ENCODE measurements at regions not wholly inside any gene's neighbourhood (a gene's known extent, or its start where the extent isn't known, plus 50 kb on each side); places are given as distances from the start of the nearest gene placed in this dataset.
A peak's percentile ranks its signal among the peaks of the same experiment; 100 is the strongest.
"Not testable (repeated sequence)": the region's sequence is repeated elsewhere in the genome, so short reads cannot be mapped to it uniquely, and the experiment has no call there.

GRCh38 chr7:9036080-9036479 is 602.7 kb downstream of the NXPH1 start:
- no peak for DNase-seq (ENCODE audit: low read depth in 1 of 2, low spot score in 1 of 2)
- no peaks in the 10 kb centered on the region for H3K27me3 ChIP-seq
- no peak overlapping the region for H3K27ac ChIP-seq
- no peaks in the 10 kb centered on the region for H3K4me1 ChIP-seq (ENCODE audit: low read depth)
- TF ChIP-seq, protein P1, sequence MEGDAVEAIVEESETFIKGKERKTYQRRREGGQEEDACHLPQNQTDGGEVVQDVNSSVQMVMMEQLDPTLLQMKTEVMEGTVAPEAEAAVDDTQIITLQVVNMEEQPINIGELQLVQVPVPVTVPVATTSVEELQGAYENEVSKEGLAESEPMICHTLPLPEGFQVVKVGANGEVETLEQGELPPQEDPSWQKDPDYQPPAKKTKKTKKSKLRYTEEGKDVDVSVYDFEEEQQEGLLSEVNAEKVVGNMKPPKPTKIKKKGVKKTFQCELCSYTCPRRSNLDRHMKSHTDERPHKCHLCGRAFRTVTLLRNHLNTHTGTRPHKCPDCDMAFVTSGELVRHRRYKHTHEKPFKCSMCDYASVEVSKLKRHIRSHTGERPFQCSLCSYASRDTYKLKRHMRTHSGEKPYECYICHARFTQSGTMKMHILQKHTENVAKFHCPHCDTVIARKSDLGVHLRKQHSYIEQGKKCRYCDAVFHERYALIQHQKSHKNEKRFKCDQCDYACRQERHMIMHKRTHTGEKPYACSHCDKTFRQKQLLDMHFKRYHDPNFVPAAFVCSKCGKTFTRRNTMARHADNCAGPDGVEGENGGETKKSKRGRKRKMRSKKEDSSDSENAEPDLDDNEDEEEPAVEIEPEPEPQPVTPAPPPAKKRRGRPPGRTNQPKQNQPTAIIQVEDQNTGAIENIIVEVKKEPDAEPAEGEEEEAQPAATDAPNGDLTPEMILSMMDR (IDR thresholded peaks at IDR 0.05; ENCODE audit: low read depth, low read length) = no peak
- no peaks in the 10 kb centered on the region for H3K9me3 ChIP-seq (ENCODE audit: low read depth)
- no peak overlapping the region for H3K4me3 ChIP-seq
- H3K36me3 ChIP-seq = no peaks in the 10 kb centered on the region

GRCh38 chr7:9071160-9071762 is 637.9 kb downstream of the NXPH1 start:
- Histone ChIP-seq H3K4me1 (ENCODE audit: low read depth) (no peaks in the 10 kb centered on the region), H3K27me3 (no peaks in the 10 kb centered on the region), H3K4me3 (no peak overlapping the region), H3K27ac (no peak overlapping the region), H3K9me3 (ENCODE audit: low read depth) (no peaks in the 10 kb centered on the region), H3K36me3 (no peaks in the 10 kb centered on the region)
- no peak for DNase-seq (ENCODE audit: low read depth in 1 of 2, low spot score in 1 of 2)
- TF ChIP-seq, protein P1 (IDR thresholded peaks at IDR 0.05; ENCODE audit: low read depth, low read length) = no peak

DNA sequence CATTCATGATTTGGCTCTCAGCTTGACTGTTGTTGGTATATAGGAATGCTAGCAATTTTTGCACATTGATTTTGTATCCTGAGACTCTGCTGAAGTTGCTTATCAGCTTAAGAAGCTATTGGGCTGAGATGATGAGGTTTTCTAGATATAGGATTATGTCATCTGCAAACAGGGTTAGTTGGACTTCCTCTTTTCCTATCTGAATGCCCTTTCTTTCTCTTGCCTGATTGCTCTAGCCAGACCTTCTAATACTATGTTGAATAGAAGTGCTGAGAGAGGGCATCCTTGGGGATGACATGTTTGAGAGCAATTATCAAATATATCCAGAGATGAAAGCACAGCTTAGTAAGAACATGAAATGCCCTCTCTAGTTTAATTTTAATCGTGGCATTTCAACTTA is 642.4 kb downstream of the NXPH1 start:
- not testable (repeated sequence) for H3K36me3 ChIP-seq; H3K4me3 ChIP-seq; H3K9me3 ChIP-seq (ENCODE audit: low read depth); H3K27me3 ChIP-seq; H3K4me1 ChIP-seq (ENCODE audit: low read depth); H3K27ac ChIP-seq
- DNase-seq (ENCODE audit: low read depth in 1 of 2, low spot score in 1 of 2) = peak in 1 of 2 donors; percentile 14

DNA sequence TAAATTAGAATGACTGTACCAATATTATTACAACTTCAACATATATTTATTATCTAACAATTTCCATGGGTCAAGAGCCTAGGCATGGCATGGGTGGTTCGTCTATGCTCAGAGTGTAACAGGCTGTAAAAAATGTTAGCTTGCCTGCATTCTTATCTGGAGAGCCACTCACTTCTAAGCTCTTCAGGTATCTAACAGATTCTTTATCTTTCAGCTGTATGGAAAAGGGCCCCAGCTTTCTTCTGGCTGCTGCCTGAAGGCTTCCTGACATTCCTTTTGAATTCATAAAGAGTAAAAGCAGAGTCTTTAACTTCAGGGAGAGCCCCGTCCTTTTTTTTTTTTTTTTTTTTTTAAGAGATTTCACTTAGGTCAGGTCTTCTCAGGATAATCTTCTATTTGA is 648.8 kb downstream of the NXPH1 start:
- H3K4me1 ChIP-seq (ENCODE audit: low read depth) = peaks cover 12% of the 10 kb centered on the region
- no peak overlapping the region for H3K4me3 ChIP-seq
- no peaks in the 10 kb centered on the region for H3K36me3 ChIP-seq
- no peak overlapping the region for H3K27ac ChIP-seq
- peaks cover 25% of the 10 kb centered on the region for H3K27me3 ChIP-seq
- TF ChIP-seq, protein P1 (IDR thresholded peaks at IDR 0.05; ENCODE audit: low read depth, low read length) = no peak
- peak in 1 of 2 donors; percentile 57 for DNase-seq (ENCODE audit: low read depth in 1 of 2, low spot score in 1 of 2)
- H3K9me3 ChIP-seq (ENCODE audit: low read depth) = no peaks in the 10 kb centered on the region

- no peaks in the 10 kb centered on the region for H3K36me3 ChIP-seq
- peaks cover 19% of the 10 kb centered on the region for H3K27me3 ChIP-seq
- no peak overlapping the region for H3K27ac ChIP-seq
- H3K4me1 ChIP-seq (ENCODE audit: low read depth) = peaks cover 12% of the 10 kb centered on the region
- no peak overlapping the region for H3K4me3 ChIP-seq
- TF ChIP-seq, protein P1 (IDR thresholded peaks at IDR 0.05; ENCODE audit: low read depth, low read length) = no peak
- H3K9me3 ChIP-seq (ENCODE audit: low read depth) = no peaks in the 10 kb centered on the region
- DNase-seq (ENCODE audit: low read depth in 1 of 2, low spot score in 1 of 2) = peak in 1 of 2 donors; percentile 16
These were observed 650.4 kb downstream of the NXPH1 start for GRCh38 chr7:9083837-9084236.

DNA sequence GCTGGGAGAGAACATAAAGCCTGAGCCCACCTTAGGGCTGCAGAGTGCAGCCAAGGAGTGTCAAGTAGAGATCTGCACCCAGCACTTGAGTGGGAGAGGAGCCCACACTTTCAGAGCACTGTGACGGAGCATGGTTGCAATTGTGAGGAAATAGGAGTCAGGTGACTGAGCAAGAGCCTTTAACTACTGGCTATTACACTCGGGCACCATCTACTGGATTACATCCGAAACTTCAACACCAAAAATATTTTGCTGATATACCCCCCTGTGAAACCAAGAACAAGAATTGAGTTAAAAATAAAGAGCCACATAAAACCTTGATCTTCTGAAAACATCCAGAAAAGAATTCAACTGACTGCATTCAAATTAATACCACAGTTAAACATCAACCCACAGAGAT is 657.9 kb downstream of the NXPH1 start:
- no peak for DNase-seq (ENCODE audit: low read depth in 1 of 2, low spot score in 1 of 2)
- TF ChIP-seq, protein P1 (IDR thresholded peaks at IDR 0.05; ENCODE audit: low read depth, low read length) = no peak
- H3K27ac ChIP-seq = no peak overlapping the region
- H3K9me3 ChIP-seq (ENCODE audit: low read depth) = no peaks in the 10 kb centered on the region
- H3K4me1 ChIP-seq (ENCODE audit: low read depth) = no peaks in the 10 kb centered on the region
- no peak overlapping the region for H3K4me3 ChIP-seq
- no peaks in the 10 kb centered on the region for H3K36me3 ChIP-seq
- H3K27me3 ChIP-seq = no peaks in the 10 kb centered on the region

Data from cardiac muscle cell (in vitro differentiated cells and primary cell).